ENCODE measurements at regions not wholly inside any gene's neighbourhood (a gene's known extent, or its start where the extent isn't known, plus 50 kb on each side); places are given as distances from the start of the nearest gene placed in this dataset.

GRCh38 chr18:6509832-6510231 is 95.1 kb upstream of the L3MBTL4 start:
- TF ChIP-seq CTCF (IDR thresholded peaks at IDR 0.05; ENCODE audit: insufficient read depth, low read length) (no peak), REST (IDR thresholded peaks at IDR 0.05; ENCODE audit: insufficient replicate concordance, low read depth) (no peak), POLR2AphosphoS5 (IDR thresholded peaks at IDR 0.05; ENCODE audit: low read depth) (no peak)
